BLaER1 (cell line): ENCODE measurements at regions not wholly inside any gene's neighbourhood (a gene's known extent, or its start where the extent isn't known, plus 50 kb on each side); places are given as distances from the start of the nearest gene placed in this dataset.

ENCODE experiments used
- H3K27ac ChIP-seq: shearing (Covaris generic); formaldehyde crosslinking; 2 replicates; pipeline ENCODE4 v1.8.1; 2022
- H3K27me3 ChIP-seq: shearing (Covaris generic); formaldehyde crosslinking; 2 replicates; pipeline ENCODE4 v1.8.1; 2022
- H3K36me3 ChIP-seq: shearing (Covaris generic); formaldehyde crosslinking; 2 replicates; pipeline ENCODE4 v1.8.1; 2022
- H3K4me1 ChIP-seq: shearing (Covaris generic); formaldehyde crosslinking; 2 replicates; pipeline ENCODE4 v1.8.1; 2022
- H3K4me2 ChIP-seq: shearing (Covaris generic); formaldehyde crosslinking; 2 replicates; pipeline ENCODE4 v1.8.1; 2022
- H3K4me3 ChIP-seq: shearing (Covaris generic); formaldehyde crosslinking; 2 replicates; pipeline ENCODE4 v1.8.1; 2022
- H3K9ac ChIP-seq: shearing (Covaris generic); formaldehyde crosslinking; 2 replicates; pipeline ENCODE4 v1.8.1; 2022
- H3K9me3 ChIP-seq: shearing (Covaris generic); formaldehyde crosslinking; 2 replicates; pipeline ENCODE4 v1.8.1; 2022
- H4K20me1 ChIP-seq: shearing (Covaris generic); formaldehyde crosslinking; 2 replicates; pipeline ENCODE4 v1.8.1; 2022
- Cebpa-rat ChIP-seq: shearing (Covaris generic); IDR thresholded peaks from 2 replicates; pipeline ENCODE4 v1.8.1; 2022

- Histone ChIP-seq H3K27ac (no peak overlapping the region), H3K4me3 (no peak overlapping the region), H3K27me3 (no peaks in the 10 kb centered on the region), H3K9ac (no peak overlapping the region), H3K36me3 (no peaks in the 10 kb centered on the region), H4K20me1 (no peaks in the 10 kb centered on the region), H3K4me1 (no peaks in the 10 kb centered on the region), H3K9me3 (peaks cover 5% of the 10 kb centered on the region; the same call in 1 of the 2 replicates), H3K4me2 (no peak overlapping the region)
- no peak for TF ChIP-seq Cebpa-rat
These were observed 80.5 kb upstream of the DYRK2 start for GRCh38 chr12:67568055-67568454.

- no peak overlapping the region for H3K4me2 ChIP-seq
- H3K27ac ChIP-seq, result no peak overlapping the region
- H3K27me3 ChIP-seq, result no peaks in the 10 kb centered on the region
- no peak for TF ChIP-seq Cebpa-rat
- H3K9ac ChIP-seq, result no peak overlapping the region
- no peaks in the 10 kb centered on the region for H4K20me1 ChIP-seq
- H3K4me3 ChIP-seq, result no peak overlapping the region
- H3K4me1 ChIP-seq, result no peaks in the 10 kb centered on the region
- H3K9me3 ChIP-seq, result no peaks in the 10 kb centered on the region
- H3K36me3 ChIP-seq, result no peaks in the 10 kb centered on the region
These were observed 76.1 kb upstream of the DYRK2 start for GRCh38 chr12:67572492-67572891.

GRCh38 chr12:67573566-67573965, 75.0 kb upstream of the DYRK2 start:
- Histone ChIP-seq H3K4me1 (no peaks in the 10 kb centered on the region; the same call in 1 of the 2 replicates), H3K4me2 (no peak overlapping the region), H3K36me3 (no peaks in the 10 kb centered on the region), H3K9ac (no peak overlapping the region), H3K4me3 (no peak overlapping the region), H3K9me3 (peaks cover 6% of the 10 kb centered on the region; the same call in 1 of the 2 replicates), H3K27ac (no peak overlapping the region), H4K20me1 (no peaks in the 10 kb centered on the region), H3K27me3 (no peaks in the 10 kb centered on the region)
- TF ChIP-seq Cebpa-rat, result no peak

DNA sequence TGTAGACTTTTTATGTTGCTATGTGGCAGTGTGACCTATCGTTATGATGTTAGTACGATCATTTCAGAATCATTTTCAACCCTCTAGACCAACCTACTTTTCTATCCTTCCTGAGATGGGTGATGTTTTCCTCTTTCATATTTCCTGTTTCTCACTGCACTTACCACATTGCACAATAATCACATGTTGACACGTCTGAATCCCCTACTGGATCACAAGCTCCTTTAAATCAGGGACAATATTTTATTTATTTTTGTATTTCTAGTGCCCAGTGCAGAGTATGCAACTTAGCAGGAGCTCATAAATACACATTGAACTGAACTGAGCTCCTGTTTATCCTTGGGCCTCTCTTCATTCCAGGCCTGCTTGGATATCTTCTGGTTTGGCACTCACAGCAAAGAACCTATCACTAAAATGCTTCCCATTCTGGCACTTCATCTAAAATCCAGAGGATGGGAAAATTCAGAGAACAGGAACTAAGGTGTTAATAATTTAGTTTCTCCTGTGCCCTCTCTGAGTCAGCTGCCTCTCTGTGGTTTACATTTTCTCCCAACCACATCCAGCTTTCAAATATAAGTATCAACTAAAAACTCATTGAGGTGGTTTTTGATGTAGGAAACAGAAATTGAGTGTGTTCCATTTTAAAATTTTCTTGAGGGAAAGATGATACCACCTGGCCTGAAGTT, 69.4 kb upstream of the DYRK2 start:
- TF ChIP-seq Cebpa-rat, result no peak
- Histone ChIP-seq H3K4me2 (peak overlapping the region; percentile 30), H3K36me3 (no peaks in the 10 kb centered on the region)

GRCh38 chr12:67579662-67580003, 68.9 kb upstream of the DYRK2 start:
- TF ChIP-seq Cebpa-rat, result no peak
- Histone ChIP-seq H3K27ac (no peak overlapping the region), H3K4me2 (no peak overlapping the region)

More for the DNA sequence above, 69.4 kb upstream of the DYRK2 start:
- no peaks in the 10 kb centered on the region for H3K27me3 ChIP-seq
- H3K4me1 ChIP-seq, result peaks cover 10% of the 10 kb centered on the region
- H3K9me3 ChIP-seq, result peaks cover 6% of the 10 kb centered on the region; the same call in 1 of the 2 replicates
- H3K27ac ChIP-seq, result no peak overlapping the region
- no peak overlapping the region for H3K9ac ChIP-seq
- H3K4me3 ChIP-seq, result no peak overlapping the region
- H4K20me1 ChIP-seq, result no peaks in the 10 kb centered on the region

DNA sequence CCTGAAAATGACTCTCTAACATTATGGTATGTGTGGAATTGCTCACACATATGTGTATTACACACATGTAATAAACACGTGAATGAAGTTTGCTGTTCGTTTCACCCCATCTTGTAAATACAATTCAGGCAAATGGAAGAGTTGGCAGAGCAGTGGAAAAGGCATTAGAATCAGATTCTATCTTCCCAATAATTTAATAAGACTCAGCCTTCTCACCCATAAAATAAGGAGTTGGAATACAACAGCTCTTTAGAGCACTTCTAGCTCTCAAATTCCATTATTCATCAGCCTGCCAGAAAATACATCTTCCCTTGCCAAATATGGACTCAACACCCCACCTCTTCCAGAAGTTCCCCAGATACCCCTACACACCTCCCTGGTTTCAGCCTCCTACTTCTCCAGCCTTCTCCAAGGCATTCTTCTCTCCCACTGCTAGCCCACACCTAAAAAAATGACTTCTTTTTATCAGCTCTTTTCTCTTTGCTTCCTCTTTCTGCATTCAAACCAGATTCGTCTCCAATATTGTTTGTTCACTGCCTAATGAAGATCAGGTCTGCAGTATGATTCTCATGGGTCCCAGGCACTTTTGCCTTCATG, 66.2 kb upstream of the DYRK2 start:
- Histone ChIP-seq H3K4me1 (peaks cover 10% of the 10 kb centered on the region), H4K20me1 (no peaks in the 10 kb centered on the region), H3K4me2 (no peak overlapping the region), H3K9me3 (peaks cover 6% of the 10 kb centered on the region; the same call in 1 of the 2 replicates), H3K27me3 (no peaks in the 10 kb centered on the region), H3K36me3 (no peaks in the 10 kb centered on the region), H3K27ac (no peak overlapping the region), H3K9ac (no peak overlapping the region), H3K4me3 (no peak overlapping the region)
- TF ChIP-seq Cebpa-rat, result no peak

More at GRCh38 chr12:67579662-67580003, 68.9 kb upstream of the DYRK2 start:
- H3K9me3 ChIP-seq, result peaks cover 6% of the 10 kb centered on the region; the same call in 1 of the 2 replicates
- H3K4me3 ChIP-seq, result no peak overlapping the region
- no peaks in the 10 kb centered on the region for H3K27me3 ChIP-seq
- no peaks in the 10 kb centered on the region for H4K20me1 ChIP-seq
- H3K9ac ChIP-seq, result no peak overlapping the region
- H3K36me3 ChIP-seq, result no peaks in the 10 kb centered on the region
- H3K4me1 ChIP-seq, result peaks cover 10% of the 10 kb centered on the region

- no peaks in the 10 kb centered on the region for H3K27me3 ChIP-seq
- H3K9ac ChIP-seq, result no peak overlapping the region
- peaks cover 10% of the 10 kb centered on the region for H3K4me1 ChIP-seq
- no peak for TF ChIP-seq Cebpa-rat
- H3K4me2 ChIP-seq, result no peak overlapping the region
- H3K36me3 ChIP-seq, result no peaks in the 10 kb centered on the region
- H4K20me1 ChIP-seq, result no peaks in the 10 kb centered on the region
- no peak overlapping the region for H3K27ac ChIP-seq
- H3K4me3 ChIP-seq, result no peak overlapping the region
- H3K9me3 ChIP-seq, result peaks cover 4% of the 10 kb centered on the region; the same call in 1 of the 2 replicates
These were observed 65.7 kb upstream of the DYRK2 start for GRCh38 chr12:67582844-67583243.

- Histone ChIP-seq H3K36me3 (no peaks in the 10 kb centered on the region), H3K27ac (no peak overlapping the region), H3K4me3 (no peak overlapping the region), H3K4me1 (peaks cover 2% of the 10 kb centered on the region), H3K9ac (no peak overlapping the region), H3K27me3 (no peaks in the 10 kb centered on the region), H3K4me2 (no peak overlapping the region), H4K20me1 (no peaks in the 10 kb centered on the region), H3K9me3 (no peaks in the 10 kb centered on the region)
- no peak for TF ChIP-seq Cebpa-rat
These were observed 61.6 kb upstream of the DYRK2 start for GRCh38 chr12:67586951-67587350.

DNA sequence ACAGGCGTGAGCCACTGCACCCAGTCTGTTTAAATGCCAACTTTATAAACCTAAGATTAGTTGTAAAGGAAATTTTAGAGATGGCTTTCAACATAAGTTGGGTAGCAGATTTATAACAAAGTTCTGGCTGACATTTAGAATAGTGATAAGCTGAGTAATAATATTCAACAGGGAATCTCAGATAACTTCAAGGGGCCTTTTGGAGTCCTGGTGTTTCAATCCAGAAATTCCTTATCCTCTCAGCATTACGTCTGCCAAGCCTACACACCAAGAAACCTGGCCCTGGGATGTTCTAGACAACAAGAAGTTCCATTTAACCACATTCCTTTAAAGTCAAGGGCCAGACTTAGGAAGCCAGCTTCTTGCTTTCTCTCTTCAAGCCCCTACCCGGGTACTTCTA, 59.5 kb upstream of the DYRK2 start:
- H4K20me1 ChIP-seq, result no peaks in the 10 kb centered on the region
- H3K4me3 ChIP-seq, result no peak overlapping the region
- no peak overlapping the region for H3K4me2 ChIP-seq
- peaks cover 15% of the 10 kb centered on the region for H3K4me1 ChIP-seq
- no peak overlapping the region for H3K27ac ChIP-seq
- H3K36me3 ChIP-seq, result no peaks in the 10 kb centered on the region
- no peaks in the 10 kb centered on the region for H3K27me3 ChIP-seq
- no peak overlapping the region for H3K9ac ChIP-seq
- TF ChIP-seq Cebpa-rat, result no peak
- no peaks in the 10 kb centered on the region for H3K9me3 ChIP-seq

- H3K9me3 ChIP-seq, result no peaks in the 10 kb centered on the region
- no peak overlapping the region for H3K27ac ChIP-seq
- H3K4me1 ChIP-seq, result peaks cover 15% of the 10 kb centered on the region
- H3K4me2 ChIP-seq, result no peak overlapping the region
- no peaks in the 10 kb centered on the region for H3K36me3 ChIP-seq
- no peak for TF ChIP-seq Cebpa-rat
- no peak overlapping the region for H3K4me3 ChIP-seq
- no peak overlapping the region for H3K9ac ChIP-seq
- H3K27me3 ChIP-seq, result no peaks in the 10 kb centered on the region
- no peaks in the 10 kb centered on the region for H4K20me1 ChIP-seq
These were observed 58.3 kb upstream of the DYRK2 start for GRCh38 chr12:67590149-67590790.
